Prostate gland (tissue), 2 donors: ENCODE measurements at regions not wholly inside any gene's neighbourhood (a gene's known extent, or its start where the extent isn't known, plus 50 kb on each side); places are given as distances from the start of the nearest gene placed in this dataset.

ENCODE experiments used
- POLR2A ChIP-seq: fragments of 450-650 bp; IDR thresholded peaks from one replicate; pipeline ENCODE4 v1.6.1; 2016; ENCODE audit warnings: antibody characterized with exemption, mild to moderate bottlenecking
- POLR2AphosphoS5 ChIP-seq: sonication (generic); formaldehyde crosslinking; IDR thresholded peaks from one replicate; pipeline ENCODE4 v1.6.1; 2017; ENCODE audit warnings: antibody characterized with exemption
- TF ChIP-seq, protein P1 (sequence below), 4 experiments: fragments of 200-600 bp in 2 of 4; fragments of 450-650 bp in 2 of 4; sonication (generic) in 2 of 4; IDR thresholded peaks; 1 replicate in 3 of 4; 2 replicates in 1 of 4; pipeline ENCODE4 v1.5.1; 2016 to 2019; ENCODE audit warnings: antibody characterized with exemption in 4 of 4, mild to moderate bottlenecking in 2 of 4, moderate library complexity in 2 of 4

DNA sequence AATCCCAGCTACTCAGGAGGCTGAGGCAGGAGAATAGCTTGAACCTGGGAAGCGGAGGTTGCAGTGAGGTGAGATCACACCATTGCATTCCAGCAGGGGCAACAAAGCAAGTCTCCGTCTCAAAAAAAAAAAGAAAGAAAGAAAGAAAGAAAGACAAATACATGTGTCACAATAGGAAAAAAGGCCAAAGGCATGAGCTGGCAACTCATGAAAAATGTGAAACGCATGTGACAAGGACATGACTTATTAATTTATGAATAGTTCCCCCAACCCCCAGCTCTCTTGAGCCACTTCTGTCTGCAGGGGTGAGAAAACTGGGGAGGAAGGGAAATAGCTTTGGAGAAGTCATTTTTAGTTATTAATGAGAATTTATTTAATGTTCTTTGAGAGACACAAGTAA is 120.6 kb downstream of the AIPL1 start:
- TF ChIP-seq, protein P1, sequence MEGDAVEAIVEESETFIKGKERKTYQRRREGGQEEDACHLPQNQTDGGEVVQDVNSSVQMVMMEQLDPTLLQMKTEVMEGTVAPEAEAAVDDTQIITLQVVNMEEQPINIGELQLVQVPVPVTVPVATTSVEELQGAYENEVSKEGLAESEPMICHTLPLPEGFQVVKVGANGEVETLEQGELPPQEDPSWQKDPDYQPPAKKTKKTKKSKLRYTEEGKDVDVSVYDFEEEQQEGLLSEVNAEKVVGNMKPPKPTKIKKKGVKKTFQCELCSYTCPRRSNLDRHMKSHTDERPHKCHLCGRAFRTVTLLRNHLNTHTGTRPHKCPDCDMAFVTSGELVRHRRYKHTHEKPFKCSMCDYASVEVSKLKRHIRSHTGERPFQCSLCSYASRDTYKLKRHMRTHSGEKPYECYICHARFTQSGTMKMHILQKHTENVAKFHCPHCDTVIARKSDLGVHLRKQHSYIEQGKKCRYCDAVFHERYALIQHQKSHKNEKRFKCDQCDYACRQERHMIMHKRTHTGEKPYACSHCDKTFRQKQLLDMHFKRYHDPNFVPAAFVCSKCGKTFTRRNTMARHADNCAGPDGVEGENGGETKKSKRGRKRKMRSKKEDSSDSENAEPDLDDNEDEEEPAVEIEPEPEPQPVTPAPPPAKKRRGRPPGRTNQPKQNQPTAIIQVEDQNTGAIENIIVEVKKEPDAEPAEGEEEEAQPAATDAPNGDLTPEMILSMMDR (IDR thresholded peaks at IDR 0.05) = no peak
- TF ChIP-seq POLR2A (no peak), POLR2AphosphoS5 (no peak)
